Breast epithelium (tissue), 4 donors: ENCODE measurements at regions not wholly inside any gene's neighbourhood (a gene's known extent, or its start where the extent isn't known, plus 50 kb on each side); places are given as distances from the start of the nearest gene placed in this dataset.
"Not testable (repeated sequence)": the region's sequence is repeated elsewhere in the genome, so short reads cannot be mapped to it uniquely, and the experiment has no call there.

Experiments
- DNase-seq, 2 donors: peaks; one replicate each; pipeline ENCODE4 v3.0.0-alpha.2; 2019; ENCODE audit warnings: low spot score in 2 of 2
- H3K27ac ChIP-seq, 2 donors: fragments of 200-600 bp; sonication (generic) in 1 of 2; one replicate each; pipeline ENCODE4 v1.5.1; 2016 to 2019; ENCODE audit warnings: mild to moderate bottlenecking in 1 of 2
- H3K27me3 ChIP-seq, 2 donors: fragments of 200-600 bp; sonication (generic) in 1 of 2; one replicate each; pipeline versions ENCODE4 v1.5.1 to v1.6.0; 2017 to 2019; ENCODE audit warnings: control low read depth in 1 of 2, mild to moderate bottlenecking in 1 of 2
- H3K36me3 ChIP-seq: fragments of 200-600 bp; one replicate; pipeline ENCODE4 v1.5.1; 2019
- H3K4me1 ChIP-seq, 2 donors: fragments of 200-600 bp; sonication (generic); one replicate each; pipeline ENCODE4 v1.5.1; 2016 to 2019; ENCODE audit warnings: control low read depth in 1 of 2
- H3K4me3 ChIP-seq, 3 donors: fragments of 200-600 bp; sonication (generic); 1 replicate in 2 of 3; 2 replicates in 1 of 3; pipeline ENCODE4 v1.5.1; 2016 to 2019; ENCODE audit warnings: mild to moderate bottlenecking in 3 of 3, moderate library complexity in 2 of 3
- H3K9me3 ChIP-seq, 2 donors: fragments of 200-600 bp; sonication (generic) in 1 of 2; one replicate each; pipeline ENCODE4 v1.5.1; 2016 to 2019; ENCODE audit warnings: control low read depth in 1 of 2
- CTCF ChIP-seq, 3 donors: fragments of 450-650 bp; IDR thresholded peaks; one replicate each; pipeline ENCODE4 v1.5.1; 2016 to 2017; ENCODE audit warnings: antibody characterized with exemption in 3 of 3, mild to moderate bottlenecking in 3 of 3, moderate library complexity in 3 of 3
- POLR2A ChIP-seq: fragments of 450-650 bp; IDR thresholded peaks from one replicate; pipeline ENCODE4 v1.6.1; 2016; ENCODE audit warnings: antibody characterized with exemption, mild to moderate bottlenecking, moderate library complexity
- POLR2AphosphoS5 ChIP-seq, 3 donors: sonication (generic); formaldehyde crosslinking; IDR thresholded peaks; one replicate each; pipeline ENCODE4 v1.6.1; 2017; ENCODE audit warnings: antibody characterized with exemption in 3 of 3
- intact Hi-C: fragments of 100-400 bp; cut with DNase I; formaldehyde crosslinking; loops from one replicate; pipeline ENCODE4 v1.15.1; 2023; ENCODE audit warnings: low total_unique reads

- Histone ChIP-seq H3K27ac (no peak overlapping the region), H3K4me1 (no peaks in the 10 kb centered on the region), H3K36me3 (no peaks in the 10 kb centered on the region), H3K27me3 (no peaks in the 10 kb centered on the region), H3K4me3 (no peak overlapping the region), H3K9me3 (no peaks in the 10 kb centered on the region)
- DNase-seq: no peak
- no peak for TF ChIP-seq CTCF (IDR thresholded peaks at IDR 0.05)
- no peak for TF ChIP-seq POLR2A
- no peak for TF ChIP-seq POLR2AphosphoS5 (IDR thresholded peaks at IDR 0.05)
- intact Hi-C loops: no loop called here
These were observed 678.1 kb upstream of the DPPA4 start for GRCh38 chr3:110015231-110015963.

GRCh38 chr3:110016235-110016815, 679.0 kb upstream of the DPPA4 start:
- TF ChIP-seq CTCF (IDR thresholded peaks at IDR 0.05) (no peak), POLR2A (no peak), POLR2AphosphoS5 (IDR thresholded peaks at IDR 0.05) (no peak)
- H3K36me3 ChIP-seq: no peaks in the 10 kb centered on the region
- intact Hi-C loops: no loop called here
- DNase-seq: no peak
- H3K27ac ChIP-seq: no peak overlapping the region
- peak overlapping the region in 1 of 3 donors; percentile 6 for H3K4me3 ChIP-seq
- no peaks in the 10 kb centered on the region for H3K27me3 ChIP-seq
- no peaks in the 10 kb centered on the region for H3K9me3 ChIP-seq
- H3K4me1 ChIP-seq: no peaks in the 10 kb centered on the region

GRCh38 chr3:110017304-110017703, 680.0 kb upstream of the DPPA4 start:
- intact Hi-C loops: no loop called here
- H3K4me1 ChIP-seq: no peaks in the 10 kb centered on the region
- no peaks in the 10 kb centered on the region for H3K27me3 ChIP-seq
- no peak for TF ChIP-seq CTCF (IDR thresholded peaks at IDR 0.05)
- no peak for DNase-seq
- H3K27ac ChIP-seq: no peak overlapping the region
- no peak overlapping the region for H3K4me3 ChIP-seq
- H3K9me3 ChIP-seq: no peaks in the 10 kb centered on the region
- no peaks in the 10 kb centered on the region for H3K36me3 ChIP-seq

GRCh38 chr3:110021659-110022058, 684.3 kb upstream of the DPPA4 start:
- DNase-seq: no peak
- no peak for TF ChIP-seq CTCF (IDR thresholded peaks at IDR 0.05)
- TF ChIP-seq POLR2AphosphoS5 (IDR thresholded peaks at IDR 0.05): no peak
- H3K27ac ChIP-seq: no peak overlapping the region
- no peaks in the 10 kb centered on the region for H3K36me3 ChIP-seq
- H3K27me3 ChIP-seq: no peaks in the 10 kb centered on the region
- no peaks in the 10 kb centered on the region for H3K4me1 ChIP-seq
- intact Hi-C loops: no loop called here
- H3K9me3 ChIP-seq: no peaks in the 10 kb centered on the region
- no peak overlapping the region for H3K4me3 ChIP-seq

GRCh38 chr3:110023022-110023421, 685.7 kb upstream of the DPPA4 start:
- H3K27ac ChIP-seq, H3K4me3 ChIP-seq, H3K4me1 ChIP-seq, DNase-seq, H3K27me3 ChIP-seq, intact Hi-C loops, H3K36me3 ChIP-seq, H3K9me3 ChIP-seq: not testable (repeated sequence)
